ENCODE measurements at regions not wholly inside any gene's neighbourhood (a gene's known extent, or its start where the extent isn't known, plus 50 kb on each side); places are given as distances from the start of the nearest gene placed in this dataset.

- no peak overlapping the region for H3K4me3 ChIP-seq
- peaks cover 3% of the 10 kb centered on the region for H3K4me1 ChIP-seq
- H3K9me3 ChIP-seq: no peaks in the 10 kb centered on the region
- H3K27me3 ChIP-seq: no peaks in the 10 kb centered on the region
- intact Hi-C loops (cut with DNase I): no loop called here
- H3K9ac ChIP-seq (ENCODE audit: low read depth in 2 of 2, low read length in 2 of 2): no peak overlapping the region
- no peak for TF ChIP-seq CTCF (IDR thresholded peaks at IDR 0.05)
- no peaks in the 10 kb centered on the region for H3K36me3 ChIP-seq
- no peak for DNase-seq
- no peak overlapping the region for H3K27ac ChIP-seq
Observed at GRCh38 chr2:9754532-9754887, 88.8 kb upstream of the TAF1B start.

GRCh38 chr2:9755008-9755407 is 88.3 kb upstream of the TAF1B start:
- Histone ChIP-seq H3K36me3 (no peaks in the 10 kb centered on the region), H3K9ac (ENCODE audit: low read depth in 2 of 2, low read length in 2 of 2) (no peak overlapping the region), H3K4me3 (no peak overlapping the region), H3K9me3 (no peaks in the 10 kb centered on the region), H3K4me1 (peaks cover 3% of the 10 kb centered on the region), H3K27me3 (no peaks in the 10 kb centered on the region), H3K27ac (no peak overlapping the region)
- intact Hi-C loops (cut with DNase I): no loop called here
- no peak for TF ChIP-seq CTCF (IDR thresholded peaks at IDR 0.05)
- no peak for DNase-seq

- no peaks in the 10 kb centered on the region for H3K27me3 ChIP-seq
- intact Hi-C loops (cut with DNase I): no loop called here
- no peak overlapping the region for H3K27ac ChIP-seq
- no peak for DNase-seq
- no peak overlapping the region for H3K4me3 ChIP-seq
- H3K36me3 ChIP-seq: no peaks in the 10 kb centered on the region
- H3K4me1 ChIP-seq: peaks cover 3% of the 10 kb centered on the region
- no peaks in the 10 kb centered on the region for H3K9me3 ChIP-seq
- TF ChIP-seq CTCF (IDR thresholded peaks at IDR 0.05): no peak
- H3K9ac ChIP-seq (ENCODE audit: low read depth in 2 of 2, low read length in 2 of 2): no peak overlapping the region
Observed at GRCh38 chr2:9755638-9756037, 87.6 kb upstream of the TAF1B start.

- DNase-seq: no peak
- Histone ChIP-seq H3K4me1 (peaks cover 3% of the 10 kb centered on the region), H3K9ac (ENCODE audit: low read depth in 2 of 2, low read length in 2 of 2) (no peak overlapping the region), H3K9me3 (no peaks in the 10 kb centered on the region), H3K4me3 (no peak overlapping the region), H3K27me3 (no peaks in the 10 kb centered on the region), H3K27ac (no peak overlapping the region), H3K36me3 (no peaks in the 10 kb centered on the region)
- intact Hi-C loops (cut with DNase I): no loop called here
- no peak for TF ChIP-seq CTCF (IDR thresholded peaks at IDR 0.05)
Observed at GRCh38 chr2:9756692-9757250, 86.5 kb upstream of the TAF1B start.

GRCh38 chr2:9757501-9758264 is 85.6 kb upstream of the TAF1B start:
- intact Hi-C loops (cut with DNase I): no loop called here
- H3K27me3 ChIP-seq: no peaks in the 10 kb centered on the region
- H3K9ac ChIP-seq (ENCODE audit: low read depth in 2 of 2, low read length in 2 of 2): peak overlapping the region in 1 of 2 donors; percentile 3
- TF ChIP-seq CTCF (IDR thresholded peaks at IDR 0.05): no peak
- H3K36me3 ChIP-seq: no peaks in the 10 kb centered on the region
- H3K27ac ChIP-seq: no peak overlapping the region
- H3K4me3 ChIP-seq: no peak overlapping the region
- no peak for DNase-seq
- peaks cover 3% of the 10 kb centered on the region for H3K4me1 ChIP-seq
- no peaks in the 10 kb centered on the region for H3K9me3 ChIP-seq

Data from colonic mucosa (tissue), 4 donors.